ENCODE measurements at regions not wholly inside any gene's neighbourhood (a gene's known extent, or its start where the extent isn't known, plus 50 kb on each side); places are given as distances from the start of the nearest gene placed in this dataset.

DNA sequence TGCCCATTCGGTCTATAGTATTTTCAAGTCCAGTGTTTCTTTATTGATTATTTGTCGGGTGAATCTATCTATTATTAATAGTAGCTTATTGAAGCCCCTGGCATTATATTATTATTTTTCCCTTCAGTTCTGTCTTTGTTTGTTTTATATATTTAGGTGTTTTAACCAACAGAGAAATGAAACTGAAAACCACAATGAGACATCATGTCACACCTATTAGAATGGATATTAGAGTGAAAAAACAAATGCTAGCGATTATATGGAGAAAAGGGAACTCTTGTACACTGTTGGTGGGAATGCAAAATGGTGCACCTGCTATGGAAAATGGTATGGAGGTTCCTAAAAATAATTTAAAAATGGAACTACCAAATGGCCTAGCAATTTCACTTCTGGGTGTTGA, 272.5 kb downstream of the ADAM29 start:
- no peak overlapping the region for H3K27ac ChIP-seq
- FAIRE-seq (no peak), ATAC-seq (no peak), DNase-seq (ENCODE audit: low read depth in 1 of 2, low spot score in 1 of 2) (no peak)
- H3K4me1 ChIP-seq: no peaks in the 10 kb centered on the region; the same call in 2 of the 3 replicates
- ChIA-PET CTCF (no interaction called here), POLR2A (no interaction called here)
- no peaks in the 10 kb centered on the region for H3K9me3 ChIP-seq
- no peak overlapping the region for H3K4me2 ChIP-seq
- TF ChIP-seq MAFK (IDR thresholded peaks at IDR 0.05; ENCODE audit: partially characterized antibody) (no peak), CEBPB (IDR thresholded peaks at IDR 0.05) (no peak), JUNB (IDR thresholded peaks at IDR 0.05) (no peak), POLR2A (IDR thresholded peaks at IDR 0.05; ENCODE audit: low read length) (no peak)
- TF ChIP-seq, protein P1, sequence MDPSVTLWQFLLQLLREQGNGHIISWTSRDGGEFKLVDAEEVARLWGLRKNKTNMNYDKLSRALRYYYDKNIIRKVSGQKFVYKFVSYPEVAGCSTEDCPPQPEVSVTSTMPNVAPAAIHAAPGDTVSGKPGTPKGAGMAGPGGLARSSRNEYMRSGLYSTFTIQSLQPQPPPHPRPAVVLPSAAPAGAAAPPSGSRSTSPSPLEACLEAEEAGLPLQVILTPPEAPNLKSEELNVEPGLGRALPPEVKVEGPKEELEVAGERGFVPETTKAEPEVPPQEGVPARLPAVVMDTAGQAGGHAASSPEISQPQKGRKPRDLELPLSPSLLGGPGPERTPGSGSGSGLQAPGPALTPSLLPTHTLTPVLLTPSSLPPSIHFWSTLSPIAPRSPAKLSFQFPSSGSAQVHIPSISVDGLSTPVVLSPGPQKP (IDR thresholded peaks at IDR 0.05; ENCODE audit: low read depth, low read length): no peak
- TF ChIP-seq, protein P2, sequence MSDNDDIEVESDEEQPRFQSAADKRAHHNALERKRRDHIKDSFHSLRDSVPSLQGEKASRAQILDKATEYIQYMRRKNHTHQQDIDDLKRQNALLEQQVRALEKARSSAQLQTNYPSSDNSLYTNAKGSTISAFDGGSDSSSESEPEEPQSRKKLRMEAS (IDR thresholded peaks at IDR 0.05): no peak
- TF ChIP-seq, protein P3, sequence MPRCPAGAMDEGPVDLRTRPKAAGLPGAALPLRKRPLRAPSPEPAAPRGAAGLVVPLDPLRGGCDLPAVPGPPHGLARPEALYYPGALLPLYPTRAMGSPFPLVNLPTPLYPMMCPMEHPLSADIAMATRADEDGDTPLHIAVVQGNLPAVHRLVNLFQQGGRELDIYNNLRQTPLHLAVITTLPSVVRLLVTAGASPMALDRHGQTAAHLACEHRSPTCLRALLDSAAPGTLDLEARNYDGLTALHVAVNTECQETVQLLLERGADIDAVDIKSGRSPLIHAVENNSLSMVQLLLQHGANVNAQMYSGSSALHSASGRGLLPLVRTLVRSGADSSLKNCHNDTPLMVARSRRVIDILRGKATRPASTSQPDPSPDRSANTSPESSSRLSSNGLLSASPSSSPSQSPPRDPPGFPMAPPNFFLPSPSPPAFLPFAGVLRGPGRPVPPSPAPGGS (IDR thresholded peaks at IDR 0.05): no peak
- TF ChIP-seq, protein P4, sequence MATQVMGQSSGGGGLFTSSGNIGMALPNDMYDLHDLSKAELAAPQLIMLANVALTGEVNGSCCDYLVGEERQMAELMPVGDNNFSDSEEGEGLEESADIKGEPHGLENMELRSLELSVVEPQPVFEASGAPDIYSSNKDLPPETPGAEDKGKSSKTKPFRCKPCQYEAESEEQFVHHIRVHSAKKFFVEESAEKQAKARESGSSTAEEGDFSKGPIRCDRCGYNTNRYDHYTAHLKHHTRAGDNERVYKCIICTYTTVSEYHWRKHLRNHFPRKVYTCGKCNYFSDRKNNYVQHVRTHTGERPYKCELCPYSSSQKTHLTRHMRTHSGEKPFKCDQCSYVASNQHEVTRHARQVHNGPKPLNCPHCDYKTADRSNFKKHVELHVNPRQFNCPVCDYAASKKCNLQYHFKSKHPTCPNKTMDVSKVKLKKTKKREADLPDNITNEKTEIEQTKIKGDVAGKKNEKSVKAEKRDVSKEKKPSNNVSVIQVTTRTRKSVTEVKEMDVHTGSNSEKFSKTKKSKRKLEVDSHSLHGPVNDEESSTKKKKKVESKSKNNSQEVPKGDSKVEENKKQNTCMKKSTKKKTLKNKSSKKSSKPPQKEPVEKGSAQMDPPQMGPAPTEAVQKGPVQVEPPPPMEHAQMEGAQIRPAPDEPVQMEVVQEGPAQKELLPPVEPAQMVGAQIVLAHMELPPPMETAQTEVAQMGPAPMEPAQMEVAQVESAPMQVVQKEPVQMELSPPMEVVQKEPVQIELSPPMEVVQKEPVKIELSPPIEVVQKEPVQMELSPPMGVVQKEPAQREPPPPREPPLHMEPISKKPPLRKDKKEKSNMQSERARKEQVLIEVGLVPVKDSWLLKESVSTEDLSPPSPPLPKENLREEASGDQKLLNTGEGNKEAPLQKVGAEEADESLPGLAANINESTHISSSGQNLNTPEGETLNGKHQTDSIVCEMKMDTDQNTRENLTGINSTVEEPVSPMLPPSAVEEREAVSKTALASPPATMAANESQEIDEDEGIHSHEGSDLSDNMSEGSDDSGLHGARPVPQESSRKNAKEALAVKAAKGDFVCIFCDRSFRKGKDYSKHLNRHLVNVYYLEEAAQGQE (IDR thresholded peaks at IDR 0.05): no peak
- WGBS (ENCODE audit: missing lambda C conversion rate): 30% methylated on average over 3 of the region's 3 CpGs
- H3K4me3 ChIP-seq: no peak overlapping the region

DNA sequence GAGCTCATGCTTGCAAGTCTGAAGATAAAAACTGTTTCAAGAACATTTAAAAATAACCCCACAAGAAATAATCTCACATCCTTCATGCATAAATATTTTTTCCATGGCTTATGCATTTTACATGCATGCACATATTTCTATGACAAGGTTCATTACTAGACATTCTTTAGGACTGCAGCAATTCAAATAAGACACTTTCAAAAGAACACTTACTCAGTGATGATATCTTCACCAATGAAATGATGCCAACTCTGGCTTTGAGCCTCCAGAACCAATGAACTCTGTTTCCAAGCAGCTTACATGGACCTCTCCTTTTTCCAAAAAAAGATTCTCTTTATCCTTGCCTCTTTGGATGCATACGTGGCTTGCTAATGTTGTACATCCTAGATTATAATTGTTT, 279.9 kb downstream of the ADAM29 start:
- WGBS (ENCODE audit: missing lambda C conversion rate): 85% methylated on average over 1 of the region's 1 CpG
- peaks cover 8% of the 10 kb centered on the region; the same call in 2 of the 3 replicates for H3K4me1 ChIP-seq
- ChIA-PET CTCF (no interaction called here), POLR2A (no interaction called here)
- no peaks in the 10 kb centered on the region for H3K9me3 ChIP-seq
- no peak for TF ChIP-seq RAD21 (conservative IDR thresholded peaks at IDR 0.05 in 1 of 2, IDR thresholded peaks at IDR 0.05 in 1 of 2)
- TF ChIP-seq NPAS2 (CRISPR knock-in tag; IDR thresholded peaks at IDR 0.05; ENCODE audit: borderline replicate concordance): no peak
- TF ChIP-seq, protein P5, sequence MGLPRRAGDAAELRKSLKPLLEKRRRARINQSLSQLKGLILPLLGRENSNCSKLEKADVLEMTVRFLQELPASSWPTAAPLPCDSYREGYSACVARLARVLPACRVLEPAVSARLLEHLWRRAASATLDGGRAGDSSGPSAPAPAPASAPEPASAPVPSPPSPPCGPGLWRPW (IDR thresholded peaks at IDR 0.05): no peak
- no peak for TF ChIP-seq MAFK (IDR thresholded peaks at IDR 0.05; ENCODE audit: partially characterized antibody)
- TF ChIP-seq, protein P3 (IDR thresholded peaks at IDR 0.05): no peak
- TF ChIP-seq ZSCAN20 (CRISPR knock-in tag; IDR thresholded peaks at IDR 0.05): no peak
- TF ChIP-seq JUNB (IDR thresholded peaks at IDR 0.05): no peak
- no peak for TF ChIP-seq KDM5A (IDR thresholded peaks at IDR 0.05)
- TF ChIP-seq, protein P6, sequence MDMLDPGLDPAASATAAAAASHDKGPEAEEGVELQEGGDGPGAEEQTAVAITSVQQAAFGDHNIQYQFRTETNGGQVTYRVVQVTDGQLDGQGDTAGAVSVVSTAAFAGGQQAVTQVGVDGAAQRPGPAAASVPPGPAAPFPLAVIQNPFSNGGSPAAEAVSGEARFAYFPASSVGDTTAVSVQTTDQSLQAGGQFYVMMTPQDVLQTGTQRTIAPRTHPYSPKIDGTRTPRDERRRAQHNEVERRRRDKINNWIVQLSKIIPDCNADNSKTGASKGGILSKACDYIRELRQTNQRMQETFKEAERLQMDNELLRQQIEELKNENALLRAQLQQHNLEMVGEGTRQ (IDR thresholded peaks at IDR 0.05): no peak
- no peak overlapping the region for H3K4me2 ChIP-seq
- ATAC-seq (no peak), FAIRE-seq (no peak), DNase-seq (ENCODE audit: low read depth in 1 of 2, low spot score in 1 of 2) (no peak)
- no peak overlapping the region for H3K27ac ChIP-seq
- no peak overlapping the region for H3K4me3 ChIP-seq

DNA sequence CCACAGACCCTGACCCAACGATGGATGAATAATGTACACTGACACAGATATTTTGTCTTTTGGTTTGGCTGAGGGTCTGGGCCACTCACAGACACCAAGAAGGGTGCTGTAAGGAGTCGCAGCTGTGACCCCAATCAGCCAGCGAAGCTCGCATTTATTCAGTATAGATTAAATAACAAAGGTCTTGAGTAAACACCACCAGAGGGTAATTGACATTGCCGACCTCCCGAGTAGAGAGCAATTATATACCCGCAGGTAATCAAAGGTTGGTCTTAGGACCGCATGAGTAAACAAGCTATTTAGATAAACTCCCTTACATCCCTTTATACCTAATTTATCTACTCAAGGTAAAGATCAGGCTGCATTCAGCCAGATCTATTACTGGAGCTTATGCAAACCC, 297.1 kb downstream of the ADAM29 start:
- no peak for ATAC-seq
- POLR2A ChIA-PET: no interaction called here
- TF ChIP-seq ESRRA (IDR thresholded peaks at IDR 0.05; ENCODE audit: borderline replicate concordance, low read length) (no peak), MAFK (IDR thresholded peaks at IDR 0.05; ENCODE audit: partially characterized antibody) (no peak), MYC (IDR thresholded peaks at IDR 0.05; ENCODE audit: borderline replicate concordance, low read length) (no peak), CHD2 (IDR thresholded peaks at IDR 0.05; ENCODE audit: low read length, partially characterized antibody) (no peak)
- TF ChIP-seq, protein P7, sequence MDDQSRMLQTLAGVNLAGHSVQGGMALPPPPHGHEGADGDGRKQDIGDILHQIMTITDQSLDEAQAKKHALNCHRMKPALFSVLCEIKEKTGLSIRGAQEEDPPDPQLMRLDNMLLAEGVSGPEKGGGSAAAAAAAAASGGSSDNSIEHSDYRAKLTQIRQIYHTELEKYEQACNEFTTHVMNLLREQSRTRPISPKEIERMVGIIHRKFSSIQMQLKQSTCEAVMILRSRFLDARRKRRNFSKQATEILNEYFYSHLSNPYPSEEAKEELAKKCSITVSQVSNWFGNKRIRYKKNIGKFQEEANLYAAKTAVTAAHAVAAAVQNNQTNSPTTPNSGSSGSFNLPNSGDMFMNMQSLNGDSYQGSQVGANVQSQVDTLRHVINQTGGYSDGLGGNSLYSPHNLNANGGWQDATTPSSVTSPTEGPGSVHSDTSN (IDR thresholded peaks at IDR 0.05): no peak
- TF ChIP-seq, protein P8, sequence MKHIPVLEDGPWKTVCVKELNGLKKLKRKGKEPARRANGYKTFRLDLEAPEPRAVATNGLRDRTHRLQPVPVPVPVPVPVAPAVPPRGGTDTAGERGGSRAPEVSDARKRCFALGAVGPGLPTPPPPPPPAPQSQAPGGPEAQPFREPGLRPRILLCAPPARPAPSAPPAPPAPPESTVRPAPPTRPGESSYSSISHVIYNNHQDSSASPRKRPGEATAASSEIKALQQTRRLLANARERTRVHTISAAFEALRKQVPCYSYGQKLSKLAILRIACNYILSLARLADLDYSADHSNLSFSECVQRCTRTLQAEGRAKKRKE (CRISPR knock-in tag; IDR thresholded peaks at IDR 0.05; ENCODE audit: low read depth): no peak
- TF ChIP-seq, protein P9, sequence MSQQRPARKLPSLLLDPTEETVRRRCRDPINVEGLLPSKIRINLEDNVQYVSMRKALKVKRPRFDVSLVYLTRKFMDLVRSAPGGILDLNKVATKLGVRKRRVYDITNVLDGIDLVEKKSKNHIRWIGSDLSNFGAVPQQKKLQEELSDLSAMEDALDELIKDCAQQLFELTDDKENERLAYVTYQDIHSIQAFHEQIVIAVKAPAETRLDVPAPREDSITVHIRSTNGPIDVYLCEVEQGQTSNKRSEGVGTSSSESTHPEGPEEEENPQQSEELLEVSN (IDR thresholded peaks at IDR 0.05; ENCODE audit: borderline replicate concordance, low read depth): no peak
- TF ChIP-seq, protein P6 (IDR thresholded peaks at IDR 0.05): no peak

More for the DNA sequence above, 297.1 kb downstream of the ADAM29 start:
- Histone ChIP-seq H3K4me2 (no peak overlapping the region), H3K4me3 (no peak overlapping the region), H3K4me1 (no peaks in the 10 kb centered on the region), H3K27ac (no peak overlapping the region), H3K9me3 (no peaks in the 10 kb centered on the region)
- no peak for FAIRE-seq
- CTCF ChIA-PET: no interaction called here
- no peak for DNase-seq (ENCODE audit: low read depth in 1 of 2, low spot score in 1 of 2)
- 66% methylated on average over 8 of the region's 8 CpGs for WGBS (ENCODE audit: missing lambda C conversion rate)
